ENCODE measurements at regions not wholly inside any gene's neighbourhood (a gene's known extent, or its start where the extent isn't known, plus 50 kb on each side); places are given as distances from the start of the nearest gene placed in this dataset.
"Not testable (repeated sequence)": the region's sequence is repeated elsewhere in the genome, so short reads cannot be mapped to it uniquely, and the experiment has no call there.

- DNase-seq, result no peak
Measured at GRCh38 chr2:76160670-76161069, 450.0 kb upstream of the GCFC2 start.

GRCh38 chr2:76159042-76159648 is 448.4 kb upstream of the GCFC2 start:
- no peak for DNase-seq

- no peak for DNase-seq
Measured at GRCh38 chr2:76157531-76157930, 446.8 kb upstream of the GCFC2 start.

GRCh38 chr2:76154981-76155380 is 444.3 kb upstream of the GCFC2 start:
- no peak for DNase-seq

GRCh38 chr2:76149846-76150245 is 439.1 kb upstream of the GCFC2 start:
- no peak for DNase-seq

- DNase-seq, result not testable (repeated sequence)
Measured at GRCh38 chr2:76139303-76139702, 428.6 kb upstream of the GCFC2 start.

GRCh38 chr2:76128622-76129021 is 417.9 kb upstream of the GCFC2 start:
- no peak for DNase-seq

GRCh38 chr2:76120176-76120575 is 409.5 kb upstream of the GCFC2 start:
- DNase-seq, result no peak

GRCh38 chr2:76089683-76090082 is 379.0 kb upstream of the GCFC2 start:
- DNase-seq, result no peak

- no peak for DNase-seq
Measured at GRCh38 chr2:76083248-76083647, 372.5 kb upstream of the GCFC2 start.

GRCh38 chr2:76082509-76082908 is 371.8 kb upstream of the GCFC2 start:
- no peak for DNase-seq

GRCh38 chr2:76080154-76080553 is 369.4 kb upstream of the GCFC2 start:
- DNase-seq, result no peak

- DNase-seq, result no peak
Measured at GRCh38 chr2:76075126-76075525, 364.4 kb upstream of the GCFC2 start.

- DNase-seq, result no peak
Measured at GRCh38 chr2:76073992-76074604, 363.4 kb upstream of the GCFC2 start.

- no peak for DNase-seq
Measured at GRCh38 chr2:76050196-76050595, 339.5 kb upstream of the GCFC2 start.

GRCh38 chr2:76044701-76045100 is 334.0 kb upstream of the GCFC2 start:
- no peak for DNase-seq

GRCh38 chr2:76039505-76039904 is 328.8 kb upstream of the GCFC2 start:
- no peak for DNase-seq

GRCh38 chr2:76027761-76028160 is 317.0 kb upstream of the GCFC2 start:
- no peak for DNase-seq

GRCh38 chr2:76019128-76019527 is 308.4 kb upstream of the GCFC2 start:
- no peak for DNase-seq

GRCh38 chr2:76009484-76009883 is 298.8 kb upstream of the GCFC2 start:
- DNase-seq, result no peak

- no peak for DNase-seq
Measured at GRCh38 chr2:76008001-76008702, 297.4 kb upstream of the GCFC2 start.

- no peak for DNase-seq
Measured at GRCh38 chr2:76000425-76000824, 289.7 kb upstream of the GCFC2 start.

GRCh38 chr2:75998451-75998850 is 287.7 kb upstream of the GCFC2 start:
- DNase-seq, result no peak

GRCh38 chr2:75994759-75995158 is 284.0 kb upstream of the GCFC2 start:
- no peak for DNase-seq

- not testable (repeated sequence) for DNase-seq
Measured at GRCh38 chr2:75988622-75989021, 277.9 kb upstream of the GCFC2 start.
